ENCODE measurements at regions not wholly inside any gene's neighbourhood (a gene's known extent, or its start where the extent isn't known, plus 50 kb on each side); places are given as distances from the start of the nearest gene placed in this dataset.

DNA sequence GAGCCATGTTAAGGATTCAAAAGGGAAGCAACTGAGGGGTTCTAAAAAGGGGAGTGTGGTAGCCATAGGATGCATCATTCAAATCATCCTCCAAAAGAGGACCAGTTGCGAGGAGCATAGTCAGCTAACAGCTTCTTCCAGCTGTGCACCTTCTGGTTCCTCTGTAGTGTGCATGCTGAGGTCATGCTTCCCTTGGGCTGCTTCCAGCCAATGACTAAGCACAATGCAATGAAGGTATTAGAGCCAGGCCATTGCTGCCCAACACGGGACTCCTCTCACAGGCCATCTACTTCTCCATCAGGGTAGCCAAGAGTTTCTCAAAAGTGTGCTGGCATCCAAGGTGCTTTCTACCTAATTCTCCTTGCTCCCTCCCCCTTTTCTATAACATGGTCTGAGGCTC lies 69.2 kb upstream of the ARID2 start:
- TF ChIP-seq, protein P1, sequence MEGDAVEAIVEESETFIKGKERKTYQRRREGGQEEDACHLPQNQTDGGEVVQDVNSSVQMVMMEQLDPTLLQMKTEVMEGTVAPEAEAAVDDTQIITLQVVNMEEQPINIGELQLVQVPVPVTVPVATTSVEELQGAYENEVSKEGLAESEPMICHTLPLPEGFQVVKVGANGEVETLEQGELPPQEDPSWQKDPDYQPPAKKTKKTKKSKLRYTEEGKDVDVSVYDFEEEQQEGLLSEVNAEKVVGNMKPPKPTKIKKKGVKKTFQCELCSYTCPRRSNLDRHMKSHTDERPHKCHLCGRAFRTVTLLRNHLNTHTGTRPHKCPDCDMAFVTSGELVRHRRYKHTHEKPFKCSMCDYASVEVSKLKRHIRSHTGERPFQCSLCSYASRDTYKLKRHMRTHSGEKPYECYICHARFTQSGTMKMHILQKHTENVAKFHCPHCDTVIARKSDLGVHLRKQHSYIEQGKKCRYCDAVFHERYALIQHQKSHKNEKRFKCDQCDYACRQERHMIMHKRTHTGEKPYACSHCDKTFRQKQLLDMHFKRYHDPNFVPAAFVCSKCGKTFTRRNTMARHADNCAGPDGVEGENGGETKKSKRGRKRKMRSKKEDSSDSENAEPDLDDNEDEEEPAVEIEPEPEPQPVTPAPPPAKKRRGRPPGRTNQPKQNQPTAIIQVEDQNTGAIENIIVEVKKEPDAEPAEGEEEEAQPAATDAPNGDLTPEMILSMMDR (IDR thresholded peaks at IDR 0.05; ENCODE audit: low read length): no peak
- no peak for TF ChIP-seq EZH2 (IDR thresholded peaks at IDR 0.05; ENCODE audit: borderline replicate concordance, low read length)
